ENCODE measurements at regions not wholly inside any gene's neighbourhood (a gene's known extent, or its start where the extent isn't known, plus 50 kb on each side); places are given as distances from the start of the nearest gene placed in this dataset.
"Not testable (repeated sequence)": the region's sequence is repeated elsewhere in the genome, so short reads cannot be mapped to it uniquely, and the experiment has no call there.

DNA sequence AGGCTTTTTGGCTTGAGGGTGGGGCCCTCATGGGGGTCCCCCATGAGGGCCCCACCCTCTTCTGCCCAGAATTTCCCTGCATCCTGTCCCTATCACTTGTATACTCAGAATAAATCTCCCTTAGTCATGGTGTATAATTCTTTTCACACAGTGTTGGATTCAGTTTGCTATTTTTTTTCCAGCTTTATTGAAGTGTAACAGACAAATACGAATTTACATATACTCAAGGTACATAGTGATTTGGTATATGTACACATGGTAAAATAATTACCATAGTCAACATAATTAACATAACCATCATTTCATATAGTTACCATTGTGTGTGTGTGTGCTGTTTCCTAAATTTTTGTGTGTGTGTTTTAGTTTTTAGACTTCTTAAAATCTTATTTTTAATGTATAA, 289.4 kb downstream of the CNTNAP3B start:
- DNase-seq; H3K27ac ChIP-seq; H3K9ac ChIP-seq (ENCODE audit: low read depth in 2 of 2, low read length in 2 of 2); H3K9me3 ChIP-seq; H3K36me3 ChIP-seq; H3K4me1 ChIP-seq; H3K27me3 ChIP-seq; H3K4me3 ChIP-seq; intact Hi-C loops (cut with DNase I): not testable (repeated sequence)

DNA sequence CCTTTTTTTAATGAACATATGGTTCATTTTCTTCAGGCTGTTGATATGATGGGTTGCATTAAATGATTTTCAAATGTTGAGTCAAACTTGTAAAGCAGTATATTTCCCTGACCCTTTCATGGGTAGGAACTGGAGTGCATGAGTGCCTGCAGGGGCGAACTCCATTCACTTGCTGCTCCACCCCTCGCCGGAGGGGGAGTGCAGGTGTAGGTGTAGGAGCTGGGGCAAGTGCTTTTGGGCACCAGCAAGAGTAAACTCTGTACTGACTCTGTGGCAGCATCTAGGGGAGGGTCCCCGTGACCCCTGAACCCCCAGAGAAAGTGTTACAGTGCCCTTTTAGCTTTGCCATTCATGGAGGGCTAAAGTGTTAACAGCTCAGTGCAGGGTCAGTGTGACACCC, 290.3 kb downstream of the CNTNAP3B start:
- H3K4me3 ChIP-seq; H3K4me1 ChIP-seq; H3K9me3 ChIP-seq; H3K27me3 ChIP-seq; DNase-seq; H3K9ac ChIP-seq (ENCODE audit: low read depth in 2 of 2, low read length in 2 of 2); intact Hi-C loops (cut with DNase I); H3K27ac ChIP-seq; H3K36me3 ChIP-seq: not testable (repeated sequence)

DNA sequence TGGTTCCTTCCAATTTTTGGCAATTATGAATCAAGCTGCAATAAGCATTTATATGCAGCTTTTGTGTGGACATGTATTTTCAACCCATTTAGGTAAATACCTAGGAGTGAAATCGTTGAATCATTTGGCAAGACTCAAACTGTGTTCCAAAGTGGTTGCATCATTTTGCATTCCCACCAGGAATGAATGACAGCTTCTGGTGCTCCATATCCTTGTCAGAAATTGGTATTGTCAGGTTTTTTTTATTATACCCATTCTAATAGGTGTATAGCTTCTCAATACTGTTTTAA, 290.7 kb downstream of the CNTNAP3B start:
- H3K27ac ChIP-seq; H3K9me3 ChIP-seq; H3K4me1 ChIP-seq; H3K4me3 ChIP-seq; H3K36me3 ChIP-seq; DNase-seq; intact Hi-C loops (cut with DNase I); H3K27me3 ChIP-seq; H3K9ac ChIP-seq (ENCODE audit: low read depth in 2 of 2, low read length in 2 of 2): not testable (repeated sequence)

DNA sequence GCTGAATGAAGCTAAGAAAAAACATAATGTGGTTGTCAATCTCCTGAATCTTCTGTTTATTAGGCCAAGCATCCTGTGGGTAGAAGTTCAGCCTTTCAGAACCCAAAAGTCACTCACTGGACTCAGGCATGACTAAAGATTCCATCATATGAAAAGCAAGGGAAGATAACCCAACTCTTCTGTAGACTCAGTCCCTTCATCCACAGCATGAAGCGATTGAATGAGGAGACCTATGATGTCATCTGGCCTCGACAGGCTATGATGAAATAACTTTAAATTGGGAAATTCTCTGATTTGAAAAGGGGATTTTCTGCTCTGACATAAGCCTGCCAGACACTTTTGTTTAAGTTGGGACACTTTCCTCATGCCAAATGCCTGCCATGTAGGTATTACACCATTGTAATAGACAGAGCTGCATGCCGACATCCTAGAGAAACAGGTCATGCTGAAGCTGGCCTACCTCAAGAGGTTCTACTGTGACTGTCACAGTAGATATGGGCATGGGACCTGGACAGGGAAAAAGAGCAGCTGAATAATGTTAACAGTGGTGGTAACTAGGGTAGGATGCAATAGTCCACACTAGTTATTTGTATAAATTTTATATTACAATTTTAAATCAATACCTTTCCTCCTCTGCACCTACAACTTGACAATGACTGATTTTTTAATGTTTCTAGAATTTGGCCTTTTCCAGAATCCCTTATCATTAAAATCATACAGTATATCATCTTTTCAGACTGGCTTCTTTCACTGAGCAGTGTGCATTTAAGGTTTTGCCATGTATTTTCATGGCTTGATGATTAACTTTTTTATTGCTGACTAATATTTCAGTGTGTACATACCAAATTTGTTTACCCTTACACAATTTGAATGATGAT, 291.3 kb downstream of the CNTNAP3B start:
- H3K27me3 ChIP-seq; H3K9me3 ChIP-seq; H3K36me3 ChIP-seq; H3K4me1 ChIP-seq; H3K9ac ChIP-seq (ENCODE audit: low read depth in 2 of 2, low read length in 2 of 2); H3K4me3 ChIP-seq; intact Hi-C loops (cut with DNase I); H3K27ac ChIP-seq; DNase-seq: not testable (repeated sequence)

DNA sequence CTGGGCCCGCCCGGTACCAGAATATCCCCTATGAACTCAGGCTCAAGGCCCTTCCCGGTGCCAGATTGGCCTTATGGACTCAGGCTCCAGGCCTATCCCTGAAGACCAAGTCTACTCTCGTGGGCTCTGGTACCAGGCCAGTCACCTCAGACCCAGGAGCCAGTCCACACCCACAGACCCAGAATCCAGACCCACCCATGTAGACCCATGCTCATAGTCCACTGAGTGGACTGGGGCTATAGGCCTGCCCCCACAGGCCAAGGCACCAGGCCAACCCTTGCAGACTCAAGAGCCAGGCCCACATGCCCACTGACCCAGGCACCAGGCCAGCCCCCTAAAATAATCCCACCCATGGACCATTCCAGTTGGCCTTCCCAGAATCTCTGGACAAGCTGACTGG, 296.1 kb downstream of the CNTNAP3B start:
- H3K27ac ChIP-seq; H3K9ac ChIP-seq (ENCODE audit: low read depth in 2 of 2, low read length in 2 of 2); H3K9me3 ChIP-seq; H3K36me3 ChIP-seq; intact Hi-C loops (cut with DNase I); H3K4me3 ChIP-seq; DNase-seq; H3K4me1 ChIP-seq; H3K27me3 ChIP-seq: not testable (repeated sequence)

DNA sequence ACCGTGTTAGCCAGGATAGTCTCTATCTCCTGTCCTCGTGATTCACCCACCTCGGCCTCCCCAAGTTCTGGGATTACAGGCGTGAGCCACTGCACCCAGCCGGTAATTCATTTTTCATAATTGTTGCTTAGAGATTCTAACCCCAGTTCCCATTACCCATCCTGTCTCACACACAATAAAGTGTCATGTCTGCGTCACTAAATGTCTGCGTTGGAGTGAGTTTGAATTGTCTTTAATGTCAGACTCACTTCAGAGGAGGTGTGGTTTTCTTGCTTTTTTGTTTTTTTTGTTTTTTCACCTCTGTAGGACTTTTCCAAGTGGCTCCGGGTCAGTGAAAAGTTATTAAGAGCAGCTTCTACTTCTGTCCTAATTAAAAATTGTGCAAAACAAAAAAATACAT, 304.5 kb downstream of the CNTNAP3B start:
- not testable (repeated sequence) for H3K27me3 ChIP-seq, H3K27ac ChIP-seq

DNA sequence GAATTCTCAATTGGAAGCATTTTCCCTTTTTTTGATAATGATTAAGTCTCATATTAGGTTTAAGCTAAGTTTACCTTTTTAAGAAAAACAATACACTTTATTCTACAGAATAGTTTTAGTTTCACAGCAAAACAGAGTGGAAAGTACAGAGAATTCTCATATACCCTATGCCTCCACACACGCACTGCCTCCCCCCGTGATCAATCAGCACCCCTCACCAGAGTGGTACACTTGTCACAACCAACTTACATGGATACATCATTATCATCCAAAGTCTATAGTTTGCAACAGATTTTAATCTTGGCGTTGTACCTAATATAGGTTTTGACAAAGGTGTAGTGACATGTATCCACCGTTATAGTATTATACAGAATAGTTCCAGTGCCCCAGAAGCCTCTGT, 326.5 kb downstream of the CNTNAP3B start:
- H3K27ac ChIP-seq; H3K4me1 ChIP-seq; intact Hi-C loops (cut with DNase I); DNase-seq; H3K9me3 ChIP-seq; H3K9ac ChIP-seq (ENCODE audit: low read depth in 2 of 2, low read length in 2 of 2); H3K4me3 ChIP-seq; H3K36me3 ChIP-seq; H3K27me3 ChIP-seq: not testable (repeated sequence)

More for the DNA sequence above, 304.5 kb downstream of the CNTNAP3B start:
- H3K9me3 ChIP-seq; H3K4me3 ChIP-seq; H3K9ac ChIP-seq (ENCODE audit: low read depth in 2 of 2, low read length in 2 of 2); intact Hi-C loops (cut with DNase I); H3K4me1 ChIP-seq; DNase-seq; H3K36me3 ChIP-seq: not testable (repeated sequence)

DNA sequence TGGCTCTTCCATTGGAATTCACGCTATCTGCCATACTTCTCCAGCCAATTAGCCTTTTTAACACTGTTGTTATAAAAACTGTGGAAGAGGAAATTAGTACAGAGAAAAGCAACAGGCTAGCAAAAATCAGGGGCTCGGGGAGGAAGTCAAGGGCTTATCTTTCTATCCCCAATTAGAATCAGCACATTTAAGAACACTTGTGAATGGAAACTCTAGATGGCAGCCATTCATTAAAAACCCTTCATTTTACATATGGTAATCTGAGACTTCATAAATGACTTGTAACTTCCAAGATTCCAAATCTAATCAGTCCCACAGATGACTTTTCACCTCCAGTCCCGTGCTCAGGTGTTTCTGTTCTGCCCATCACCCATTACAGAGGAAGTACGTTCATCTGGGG, 330.5 kb downstream of the CNTNAP3B start:
- H3K36me3 ChIP-seq; DNase-seq; H3K9ac ChIP-seq (ENCODE audit: low read depth in 2 of 2, low read length in 2 of 2); H3K9me3 ChIP-seq; H3K4me1 ChIP-seq; intact Hi-C loops (cut with DNase I); H3K27ac ChIP-seq; H3K4me3 ChIP-seq; H3K27me3 ChIP-seq: not testable (repeated sequence)

DNA sequence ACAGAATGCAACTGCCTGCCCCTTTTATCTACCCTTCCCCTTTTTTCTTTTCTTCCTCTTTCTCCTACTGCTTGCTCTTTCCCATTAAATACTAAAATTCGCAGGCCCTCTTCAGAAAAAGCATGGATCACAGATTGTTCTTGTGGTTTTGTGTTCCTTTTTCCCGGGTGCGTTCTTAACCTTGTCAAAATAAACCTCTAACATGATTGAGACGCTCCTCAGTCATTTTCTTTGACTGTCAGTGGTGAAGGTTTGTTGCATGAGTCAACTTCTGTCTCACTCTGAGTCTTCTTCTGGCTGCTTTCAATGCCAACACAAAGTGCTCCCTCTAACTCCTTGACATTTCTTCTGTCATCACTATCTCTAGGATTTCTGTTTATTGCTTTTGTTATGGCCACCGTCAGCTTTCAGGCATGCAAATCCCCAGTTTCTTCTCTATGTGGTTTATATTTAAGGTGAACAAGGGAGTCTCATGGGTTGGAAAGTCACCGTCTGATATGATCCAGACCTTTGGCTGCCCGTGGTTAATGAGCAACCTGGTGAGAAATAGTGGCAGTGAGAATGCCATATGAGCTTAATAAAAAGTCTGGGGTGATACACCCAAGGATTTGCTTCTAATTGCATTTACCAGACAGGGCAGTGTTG, 338.4 kb downstream of the CNTNAP3B start:
- H3K36me3 ChIP-seq; H3K9ac ChIP-seq (ENCODE audit: low read depth in 2 of 2, low read length in 2 of 2); intact Hi-C loops (cut with DNase I); H3K9me3 ChIP-seq; H3K27me3 ChIP-seq; H3K4me3 ChIP-seq; H3K4me1 ChIP-seq: not testable (repeated sequence)
- peak overlapping the region; percentile 52 for H3K27ac ChIP-seq
- DNase-seq, result peak; percentile 84

DNA sequence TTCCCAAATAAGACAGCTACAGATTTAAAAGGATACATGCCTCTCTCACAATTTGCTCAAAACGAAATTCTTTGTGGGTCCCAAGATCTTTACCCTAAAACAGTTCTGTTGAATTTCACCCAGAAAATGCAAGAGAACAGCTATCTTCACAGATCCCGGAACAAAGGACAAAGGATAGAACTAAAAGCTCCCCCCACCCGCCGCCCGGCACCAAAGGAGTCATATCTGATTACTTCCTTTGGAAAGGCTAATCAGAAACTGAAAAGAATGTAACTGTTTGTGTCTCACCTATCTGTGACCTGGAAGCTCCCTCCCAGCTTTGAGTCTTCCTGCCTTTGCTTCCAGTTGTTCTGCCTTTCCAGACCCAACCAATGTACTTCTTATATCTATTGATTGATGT, 339.2 kb downstream of the CNTNAP3B start:
- intact Hi-C loops (cut with DNase I); H3K9ac ChIP-seq (ENCODE audit: low read depth in 2 of 2, low read length in 2 of 2); DNase-seq; H3K36me3 ChIP-seq; H3K27me3 ChIP-seq; H3K9me3 ChIP-seq; H3K27ac ChIP-seq; H3K4me1 ChIP-seq; H3K4me3 ChIP-seq: not testable (repeated sequence)

DNA sequence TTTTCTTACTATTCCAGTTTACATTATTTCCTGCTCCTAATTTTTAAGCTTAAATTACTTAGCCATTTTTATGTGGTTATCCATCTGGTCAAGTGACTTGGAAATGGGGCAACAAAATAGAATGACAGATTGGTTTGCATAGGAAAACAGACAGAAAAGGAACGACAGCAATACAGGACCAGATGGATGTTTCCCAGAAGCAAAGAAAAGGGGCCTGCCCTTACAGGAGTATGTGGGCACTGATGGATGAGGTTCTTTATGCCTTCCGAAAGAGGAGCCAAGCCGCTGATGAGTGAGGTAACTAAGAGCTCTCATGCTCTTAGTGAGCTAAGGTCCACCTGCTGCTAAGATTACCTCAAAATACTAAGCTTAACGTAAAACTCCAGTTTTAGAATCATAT, 339.8 kb downstream of the CNTNAP3B start:
- DNase-seq; H3K36me3 ChIP-seq; H3K9me3 ChIP-seq; H3K9ac ChIP-seq (ENCODE audit: low read depth in 2 of 2, low read length in 2 of 2); H3K27me3 ChIP-seq; intact Hi-C loops (cut with DNase I); H3K27ac ChIP-seq; H3K4me1 ChIP-seq; H3K4me3 ChIP-seq: not testable (repeated sequence)

DNA sequence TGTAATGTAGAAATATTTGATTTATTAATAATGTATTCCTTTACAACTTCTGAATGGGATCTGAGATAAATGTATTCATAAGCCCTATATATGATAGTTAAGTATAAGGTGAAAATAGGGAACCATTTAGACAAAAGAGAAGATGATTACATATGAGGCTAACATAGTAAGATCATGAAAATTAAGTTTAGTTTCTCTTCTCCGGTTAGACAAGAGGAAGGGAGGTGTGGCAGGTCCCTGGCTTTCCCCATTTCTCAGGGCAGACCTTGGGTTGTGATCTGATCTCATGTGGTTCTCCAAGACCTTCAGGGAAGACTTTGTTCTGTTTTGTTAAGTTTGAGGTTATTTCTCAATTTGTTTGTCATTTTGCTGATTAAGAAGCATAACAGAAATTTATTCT, 341.3 kb downstream of the CNTNAP3B start:
- intact Hi-C loops (cut with DNase I); DNase-seq; H3K27ac ChIP-seq; H3K4me3 ChIP-seq; H3K9ac ChIP-seq (ENCODE audit: low read depth in 2 of 2, low read length in 2 of 2); H3K9me3 ChIP-seq; H3K4me1 ChIP-seq; H3K36me3 ChIP-seq; H3K27me3 ChIP-seq: not testable (repeated sequence)

DNA sequence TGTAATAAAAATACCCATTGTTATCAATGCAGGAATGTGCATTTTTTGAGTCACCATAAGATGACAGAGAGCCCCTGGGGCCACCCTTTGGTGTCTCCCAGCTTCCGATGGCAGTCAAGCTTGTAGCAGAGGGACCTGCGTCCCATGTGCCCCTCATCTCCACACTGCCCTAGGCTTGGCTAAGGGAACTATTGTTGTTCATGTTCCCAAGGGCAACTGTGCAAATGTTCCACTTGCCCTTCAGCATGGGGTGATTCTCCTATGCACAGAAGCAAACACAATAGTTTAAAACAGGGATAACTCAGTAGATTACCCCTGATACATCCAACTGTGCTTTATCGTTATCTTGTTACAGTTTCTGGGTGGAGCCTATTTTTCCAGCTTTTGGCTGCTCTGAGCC, 342.0 kb downstream of the CNTNAP3B start:
- intact Hi-C loops (cut with DNase I); H3K4me3 ChIP-seq; H3K9ac ChIP-seq (ENCODE audit: low read depth in 2 of 2, low read length in 2 of 2); DNase-seq; H3K9me3 ChIP-seq; H3K36me3 ChIP-seq; H3K27me3 ChIP-seq; H3K27ac ChIP-seq; H3K4me1 ChIP-seq: not testable (repeated sequence)

DNA sequence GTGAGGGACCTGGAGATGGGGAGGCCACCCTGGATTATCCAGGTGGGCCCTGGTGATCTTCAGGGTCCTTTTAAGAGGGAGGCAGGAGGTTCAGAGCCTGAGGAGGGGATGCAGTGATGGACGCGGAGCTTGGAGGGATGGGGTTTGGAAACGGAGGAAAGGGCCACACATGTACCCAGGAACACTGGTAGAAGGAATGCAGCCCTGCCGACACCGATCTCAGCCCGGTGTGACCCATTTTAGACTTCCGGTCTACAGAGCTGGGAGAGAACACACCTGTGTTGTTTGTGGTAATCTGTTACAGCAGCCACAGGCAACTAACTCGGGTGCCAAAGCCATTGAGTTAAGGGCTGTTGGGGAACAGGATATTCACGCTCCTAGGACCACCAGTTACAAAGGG, 345.2 kb downstream of the CNTNAP3B start:
- intact Hi-C loops (cut with DNase I); DNase-seq: not testable (repeated sequence)

More for the DNA sequence above, 345.2 kb downstream of the CNTNAP3B start:
- H3K4me1 ChIP-seq; H3K9ac ChIP-seq (ENCODE audit: low read depth in 2 of 2, low read length in 2 of 2); H3K27me3 ChIP-seq; H3K9me3 ChIP-seq; H3K36me3 ChIP-seq; H3K4me3 ChIP-seq; H3K27ac ChIP-seq: not testable (repeated sequence)
